ENCODE measurements at regions not wholly inside any gene's neighbourhood (a gene's known extent, or its start where the extent isn't known, plus 50 kb on each side); places are given as distances from the start of the nearest gene placed in this dataset.

- ATAC-seq (no peak), DNase-seq (no peak)
- Histone ChIP-seq H3K4me3 (no peak overlapping the region), H3K36me3 (ENCODE audit: insufficient read depth in 1 of 2, low read depth in 1 of 2) (no peaks in the 10 kb centered on the region), H3K4me1 (no peaks in the 10 kb centered on the region), H3K27me3 (ENCODE audit: insufficient read depth in 3 of 3, low read length in 2 of 3) (no peaks in the 10 kb centered on the region), H3K27ac (no peak overlapping the region), H3K9me3 (no peaks in the 10 kb centered on the region)
- TF ChIP-seq CTCF (IDR thresholded peaks at IDR 0.05): no peak
- intact Hi-C loops (cut with DNase I): no loop called here
Measured at GRCh38 chr11:50155508-50155907, 122.8 kb downstream of the OR4C45 start.

GRCh38 chr11:50164050-50164449 lies 131.4 kb downstream of the OR4C45 start:
- Histone ChIP-seq H3K9me3 (no peaks in the 10 kb centered on the region), H3K4me3 (no peak overlapping the region), H3K4me1 (no peaks in the 10 kb centered on the region), H3K36me3 (ENCODE audit: insufficient read depth in 1 of 2, low read depth in 1 of 2) (no peaks in the 10 kb centered on the region), H3K27ac (no peak overlapping the region), H3K27me3 (ENCODE audit: insufficient read depth in 3 of 3, low read length in 2 of 3) (no peaks in the 10 kb centered on the region)
- ATAC-seq: no peak
- intact Hi-C loops (cut with DNase I): no loop called here
- DNase-seq: no peak
- TF ChIP-seq CTCF (IDR thresholded peaks at IDR 0.05): no peak
- WGBS, 3 donors: 83 to 91% (median 89%) methylated on average over 12 to 13 of the region's 13 CpGs

- no peak for DNase-seq
- WGBS, 3 donors: 85 to 91% (median 88%) methylated on average over 13 of the region's 13 CpGs
- intact Hi-C loops (cut with DNase I): no loop called here
- Histone ChIP-seq H3K27ac (no peak overlapping the region), H3K36me3 (ENCODE audit: insufficient read depth in 1 of 2, low read depth in 1 of 2) (no peaks in the 10 kb centered on the region), H3K9me3 (no peaks in the 10 kb centered on the region), H3K4me3 (no peak overlapping the region), H3K4me1 (no peaks in the 10 kb centered on the region), H3K27me3 (ENCODE audit: insufficient read depth in 3 of 3, low read length in 2 of 3) (no peaks in the 10 kb centered on the region)
- no peak for ATAC-seq
- TF ChIP-seq CTCF (IDR thresholded peaks at IDR 0.05): no peak
Measured at GRCh38 chr11:50169634-50170033, 137.0 kb downstream of the OR4C45 start.

- DNase-seq (no peak), ATAC-seq (no peak)
- TF ChIP-seq CTCF (IDR thresholded peaks at IDR 0.05): no peak
- H3K27ac ChIP-seq: no peak overlapping the region
- H3K27me3 ChIP-seq (ENCODE audit: insufficient read depth in 3 of 3, low read length in 2 of 3): no peaks in the 10 kb centered on the region
- no peaks in the 10 kb centered on the region for H3K4me1 ChIP-seq
- no peak overlapping the region for H3K4me3 ChIP-seq
- intact Hi-C loops (cut with DNase I): no loop called here
- no peaks in the 10 kb centered on the region for H3K36me3 ChIP-seq (ENCODE audit: insufficient read depth in 1 of 2, low read depth in 1 of 2)
- H3K9me3 ChIP-seq: no peaks in the 10 kb centered on the region
- WGBS, 3 donors: 86 to 88% (median 87%) methylated on average over 17 of the region's 17 CpGs
Measured at GRCh38 chr11:50170115-50170514, 137.4 kb downstream of the OR4C45 start.

GRCh38 chr11:50174189-50174588 lies 141.5 kb downstream of the OR4C45 start:
- Histone ChIP-seq H3K27ac (no peak overlapping the region), H3K36me3 (ENCODE audit: insufficient read depth in 1 of 2, low read depth in 1 of 2) (no peaks in the 10 kb centered on the region), H3K9me3 (no peaks in the 10 kb centered on the region), H3K4me3 (no peak overlapping the region), H3K27me3 (ENCODE audit: insufficient read depth in 3 of 3, low read length in 2 of 3) (no peaks in the 10 kb centered on the region), H3K4me1 (no peaks in the 10 kb centered on the region)
- DNase-seq (no peak), ATAC-seq (no peak)
- intact Hi-C loops (cut with DNase I): no loop called here
- TF ChIP-seq CTCF (IDR thresholded peaks at IDR 0.05): no peak

All from psoas muscle (tissue), 7 donors.